ENCODE measurements at regions not wholly inside any gene's neighbourhood (a gene's known extent, or its start where the extent isn't known, plus 50 kb on each side); places are given as distances from the start of the nearest gene placed in this dataset.

DNA sequence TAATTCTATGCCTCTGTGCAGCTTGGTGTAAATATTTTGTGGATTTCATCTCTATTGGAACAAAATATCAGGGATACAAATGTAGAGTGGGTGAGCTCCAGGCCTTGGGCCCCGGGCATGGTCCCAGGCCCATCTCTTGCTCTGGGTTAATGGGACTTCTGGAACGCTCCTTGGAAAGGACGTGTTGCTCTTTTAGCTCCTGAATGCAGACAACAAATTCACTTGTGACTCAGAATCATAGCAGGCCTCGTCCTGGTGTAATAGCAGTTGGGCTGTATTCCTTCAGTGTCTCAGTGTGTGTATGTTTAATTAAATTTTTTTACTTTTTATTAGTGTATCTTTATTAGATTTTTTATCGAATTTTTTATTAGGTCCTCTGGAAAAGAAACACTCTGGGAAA is 266.7 kb upstream of the C2CD4B start:
- Histone ChIP-seq H4K20me1 (ENCODE audit: insufficient read depth, low read length) (peaks cover 4% of the 10 kb centered on the region), H3K4me3 (ENCODE audit: insufficient read depth, low read depth, low read length) (no peak overlapping the region), H2AFZ (ENCODE audit: low read depth, low read length) (no peak overlapping the region), H3K27ac (ENCODE audit: low read depth, low read length) (no peak overlapping the region), H3K4me1 (ENCODE audit: insufficient read depth, low read length) (no peaks in the 10 kb centered on the region), H3K4me2 (ENCODE audit: low read length) (no peak overlapping the region), H3K36me3 (ENCODE audit: insufficient read depth, low read length) (no peaks in the 10 kb centered on the region), H3K79me2 (ENCODE audit: insufficient read depth, low read length) (peaks cover 5% of the 10 kb centered on the region), H3K27me3 (ENCODE audit: insufficient read depth, low read length) (no peaks in the 10 kb centered on the region), H3K9ac (ENCODE audit: low read length) (no peak overlapping the region), H3K9me3 (ENCODE audit: insufficient read depth, low read depth, low read length) (no peaks in the 10 kb centered on the region)
- H3K27ac Mint-ChIP-seq (ENCODE audit: unreplicated experiment), result no peak overlapping the region
- peaks cover 13% of the 10 kb centered on the region for H3K4me1 Mint-ChIP-seq (ENCODE audit: low read depth, unreplicated experiment)
- H3K27me3 Mint-ChIP-seq (ENCODE audit: low read depth, unreplicated experiment), result no peaks in the 10 kb centered on the region
- TF ChIP-seq EZH2 (IDR thresholded peaks at IDR 0.05; ENCODE audit: insufficient read depth, low read length), result no peak
- TF ChIP-seq, protein P1, sequence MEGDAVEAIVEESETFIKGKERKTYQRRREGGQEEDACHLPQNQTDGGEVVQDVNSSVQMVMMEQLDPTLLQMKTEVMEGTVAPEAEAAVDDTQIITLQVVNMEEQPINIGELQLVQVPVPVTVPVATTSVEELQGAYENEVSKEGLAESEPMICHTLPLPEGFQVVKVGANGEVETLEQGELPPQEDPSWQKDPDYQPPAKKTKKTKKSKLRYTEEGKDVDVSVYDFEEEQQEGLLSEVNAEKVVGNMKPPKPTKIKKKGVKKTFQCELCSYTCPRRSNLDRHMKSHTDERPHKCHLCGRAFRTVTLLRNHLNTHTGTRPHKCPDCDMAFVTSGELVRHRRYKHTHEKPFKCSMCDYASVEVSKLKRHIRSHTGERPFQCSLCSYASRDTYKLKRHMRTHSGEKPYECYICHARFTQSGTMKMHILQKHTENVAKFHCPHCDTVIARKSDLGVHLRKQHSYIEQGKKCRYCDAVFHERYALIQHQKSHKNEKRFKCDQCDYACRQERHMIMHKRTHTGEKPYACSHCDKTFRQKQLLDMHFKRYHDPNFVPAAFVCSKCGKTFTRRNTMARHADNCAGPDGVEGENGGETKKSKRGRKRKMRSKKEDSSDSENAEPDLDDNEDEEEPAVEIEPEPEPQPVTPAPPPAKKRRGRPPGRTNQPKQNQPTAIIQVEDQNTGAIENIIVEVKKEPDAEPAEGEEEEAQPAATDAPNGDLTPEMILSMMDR (IDR thresholded peaks at IDR 0.05; ENCODE audit: insufficient read depth, low read depth, low read length), result no peak
- H3K36me3 Mint-ChIP-seq (ENCODE audit: low read depth, unreplicated experiment), result peaks cover 3% of the 10 kb centered on the region
- no peak for FAIRE-seq
- no peak for DNase-seq (ENCODE audit: low read depth)
- no peaks in the 10 kb centered on the region for H3K9me3 Mint-ChIP-seq (ENCODE audit: unreplicated experiment)
- no peak overlapping the region for H3K4me3 Mint-ChIP-seq (ENCODE audit: unreplicated experiment)

DNA sequence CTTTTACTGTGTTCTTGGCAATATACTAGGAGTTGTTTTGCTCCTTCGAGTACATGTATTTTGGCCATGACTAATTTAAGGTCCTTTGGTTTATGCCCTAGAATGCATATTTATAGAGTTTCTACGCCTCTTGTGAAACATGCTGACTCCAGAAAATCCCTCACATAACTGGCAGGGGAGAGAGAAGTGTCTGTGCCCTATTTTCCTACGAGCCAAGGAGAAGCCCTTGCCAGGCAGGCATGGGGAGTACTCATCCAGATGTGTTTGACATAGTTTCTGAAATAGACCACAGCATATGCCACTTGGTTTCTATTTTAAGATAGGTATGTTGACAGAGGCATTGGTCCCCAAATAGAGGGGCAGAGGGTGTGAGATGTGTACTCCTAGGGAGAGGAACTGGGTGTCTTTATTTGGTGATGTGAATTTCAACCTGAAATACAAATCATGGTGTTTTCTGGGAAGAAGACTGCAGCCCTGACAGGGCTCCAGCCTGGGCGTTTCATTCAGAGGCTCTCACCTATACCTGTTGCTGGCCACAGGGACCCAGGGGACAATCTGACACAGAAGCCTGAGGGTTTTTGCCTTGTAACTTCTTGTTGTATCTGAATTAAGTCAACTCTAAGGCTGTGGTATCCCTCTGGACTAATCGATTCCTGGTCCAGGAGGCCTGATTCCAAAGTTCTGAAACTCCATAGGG is 267.8 kb upstream of the C2CD4B start:
- H3K27me3 ChIP-seq (ENCODE audit: insufficient read depth, low read length), result no peaks in the 10 kb centered on the region
- Mint-ChIP-seq H3K27ac (ENCODE audit: unreplicated experiment) (no peak overlapping the region), H3K4me1 (ENCODE audit: low read depth, unreplicated experiment) (peaks cover 9% of the 10 kb centered on the region), H3K36me3 (ENCODE audit: low read depth, unreplicated experiment) (peaks cover 3% of the 10 kb centered on the region), H3K27me3 (ENCODE audit: low read depth, unreplicated experiment) (peaks cover 1% of the 10 kb centered on the region), H3K9me3 (ENCODE audit: unreplicated experiment) (no peaks in the 10 kb centered on the region), H3K4me3 (ENCODE audit: unreplicated experiment) (no peak overlapping the region)
- FAIRE-seq, result no peak
- H3K36me3 ChIP-seq (ENCODE audit: insufficient read depth, low read length), result no peaks in the 10 kb centered on the region
- H3K27ac ChIP-seq (ENCODE audit: low read depth, low read length), result no peak overlapping the region
- H4K20me1 ChIP-seq (ENCODE audit: insufficient read depth, low read length), result peaks cover 4% of the 10 kb centered on the region
- H3K9me3 ChIP-seq (ENCODE audit: insufficient read depth, low read depth, low read length), result no peaks in the 10 kb centered on the region
- DNase-seq (ENCODE audit: low read depth), result no peak
- H3K79me2 ChIP-seq (ENCODE audit: insufficient read depth, low read length), result peaks cover 5% of the 10 kb centered on the region
- no peaks in the 10 kb centered on the region for H3K4me1 ChIP-seq (ENCODE audit: insufficient read depth, low read length)
- TF ChIP-seq EZH2 (IDR thresholded peaks at IDR 0.05; ENCODE audit: insufficient read depth, low read length), result no peak
- TF ChIP-seq, protein P1 (IDR thresholded peaks at IDR 0.05; ENCODE audit: insufficient read depth, low read depth, low read length), result no peak
- no peak overlapping the region for H3K9ac ChIP-seq (ENCODE audit: low read length)
- no peak overlapping the region for H3K4me2 ChIP-seq (ENCODE audit: low read length)
- H2AFZ ChIP-seq (ENCODE audit: low read depth, low read length), result no peak overlapping the region
- no peak overlapping the region for H3K4me3 ChIP-seq (ENCODE audit: insufficient read depth, low read depth, low read length)

DNA sequence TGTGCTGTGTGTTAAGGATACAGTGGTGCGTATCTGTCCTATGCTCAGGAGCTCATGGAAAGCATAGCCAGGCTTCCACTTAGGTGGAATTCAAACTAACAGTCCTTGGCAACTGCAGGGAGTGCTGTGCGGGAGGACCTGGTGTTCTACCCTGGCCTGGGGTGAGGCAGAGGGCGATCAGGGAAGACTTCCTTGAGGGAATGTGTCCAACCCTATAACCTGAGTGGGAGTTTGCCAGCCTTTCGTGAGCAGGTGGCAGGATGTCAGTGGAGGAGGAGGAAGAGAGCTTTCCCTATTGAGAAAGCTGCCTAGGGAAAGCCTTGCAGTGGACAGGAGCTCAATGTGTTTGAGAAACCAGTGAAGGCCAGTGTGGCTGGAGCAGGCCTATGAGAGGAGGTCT is 271.1 kb upstream of the C2CD4B start:
- H3K9ac ChIP-seq (ENCODE audit: low read length), result no peak overlapping the region
- H3K4me3 ChIP-seq (ENCODE audit: insufficient read depth, low read depth, low read length), result no peak overlapping the region
- no peak overlapping the region for H3K4me3 Mint-ChIP-seq (ENCODE audit: unreplicated experiment)
- no peaks in the 10 kb centered on the region for H3K9me3 Mint-ChIP-seq (ENCODE audit: unreplicated experiment)
- H3K9me3 ChIP-seq (ENCODE audit: insufficient read depth, low read depth, low read length), result no peaks in the 10 kb centered on the region
- no peak for DNase-seq (ENCODE audit: low read depth)
- H3K79me2 ChIP-seq (ENCODE audit: insufficient read depth, low read length), result peaks cover 5% of the 10 kb centered on the region
- no peaks in the 10 kb centered on the region for H3K27me3 ChIP-seq (ENCODE audit: insufficient read depth, low read length)
- H4K20me1 ChIP-seq (ENCODE audit: insufficient read depth, low read length), result peaks cover 4% of the 10 kb centered on the region
- no peak for FAIRE-seq
- no peaks in the 10 kb centered on the region for H3K4me1 Mint-ChIP-seq (ENCODE audit: low read depth, unreplicated experiment)
- no peak overlapping the region for H3K27ac ChIP-seq (ENCODE audit: low read depth, low read length)
- H2AFZ ChIP-seq (ENCODE audit: low read depth, low read length), result no peak overlapping the region
- peaks cover 1% of the 10 kb centered on the region for H3K27me3 Mint-ChIP-seq (ENCODE audit: low read depth, unreplicated experiment)
- TF ChIP-seq, protein P1 (IDR thresholded peaks at IDR 0.05; ENCODE audit: insufficient read depth, low read depth, low read length), result no peak
- H3K36me3 ChIP-seq (ENCODE audit: insufficient read depth, low read length), result no peaks in the 10 kb centered on the region
- peaks cover 7% of the 10 kb centered on the region for H3K36me3 Mint-ChIP-seq (ENCODE audit: low read depth, unreplicated experiment)
- no peak overlapping the region for H3K27ac Mint-ChIP-seq (ENCODE audit: unreplicated experiment)
- H3K4me1 ChIP-seq (ENCODE audit: insufficient read depth, low read length), result no peaks in the 10 kb centered on the region
- H3K4me2 ChIP-seq (ENCODE audit: low read length), result no peak overlapping the region
